Spleen (tissue), 7 donors: ENCODE measurements at regions not wholly inside any gene's neighbourhood (a gene's known extent, or its start where the extent isn't known, plus 50 kb on each side); places are given as distances from the start of the nearest gene placed in this dataset.

Experiments used
- CTCF ChIP-seq, 11 experiments: fragments of 200-600 bp in 7 of 11; fragments of 450-650 bp in 4 of 11; sonication (generic) in 4 of 11; IDR thresholded peaks in 8 of 11; conservative IDR thresholded peaks in 3 of 11; 1 replicate in 7 of 11; 2 replicates in 4 of 11; pipeline versions ENCODE4 v1.4.0 to v1.8.0; 2016 to 2021; ENCODE audit warnings: antibody characterized with exemption in 11 of 11, inconsistent platforms in 4 of 11, mild to moderate bottlenecking in 1 of 11
- POLR2A ChIP-seq, 3 donors: fragments of 450-650 bp; IDR thresholded peaks; one replicate each; pipeline ENCODE4 v1.5.1; 2017; ENCODE audit warnings: antibody characterized with exemption in 3 of 3, mild to moderate bottlenecking in 1 of 3
- donor health status: DM: no; HTN: no; CAD: no; lungs with moderate emphysema.
- donor health status: DM: no; HTN: no; CAD: no.
- donor health status: DM: no; HTN: no; CAD: no.

- TF ChIP-seq CTCF (IDR thresholded peaks at IDR 0.05 in 8 of 11, conservative IDR thresholded peaks at IDR 0.05 in 3 of 11) (no peak), POLR2A (IDR thresholded peaks at IDR 0.05) (no peak)
Measured at GRCh38 chr3:80997622-80998021, 763.8 kb downstream of the GBE1 start.
